Vagina (tissue), 2 donors: ENCODE measurements at regions not wholly inside any gene's neighbourhood (a gene's known extent, or its start where the extent isn't known, plus 50 kb on each side); places are given as distances from the start of the nearest gene placed in this dataset.

Experiments
- POLR2AphosphoS5 ChIP-seq, 2 donors: sonication (generic); formaldehyde crosslinking; IDR thresholded peaks; one replicate each; pipeline ENCODE4 v1.9.0; 2017; ENCODE audit warnings: antibody characterized with exemption in 2 of 2, mild to moderate bottlenecking in 2 of 2, low read depth in 1 of 2; ENCODE audit not compliant: insufficient read depth in 1 of 2
- TF ChIP-seq, protein P1 (sequence below), 3 experiments: fragments of 450-650 bp in 2 of 3; fragments of 200-600 bp in 1 of 3; sonication (generic) in 1 of 3; IDR thresholded peaks; one replicate each; pipeline ENCODE4 v1.5.1; 2017 to 2019; ENCODE audit warnings: antibody characterized with exemption in 3 of 3, mild to moderate bottlenecking in 2 of 3, moderate library complexity in 2 of 3

GRCh38 chr15:24761704-24762302, 86.2 kb downstream of the NPAP1 start:
- TF ChIP-seq, protein P1, sequence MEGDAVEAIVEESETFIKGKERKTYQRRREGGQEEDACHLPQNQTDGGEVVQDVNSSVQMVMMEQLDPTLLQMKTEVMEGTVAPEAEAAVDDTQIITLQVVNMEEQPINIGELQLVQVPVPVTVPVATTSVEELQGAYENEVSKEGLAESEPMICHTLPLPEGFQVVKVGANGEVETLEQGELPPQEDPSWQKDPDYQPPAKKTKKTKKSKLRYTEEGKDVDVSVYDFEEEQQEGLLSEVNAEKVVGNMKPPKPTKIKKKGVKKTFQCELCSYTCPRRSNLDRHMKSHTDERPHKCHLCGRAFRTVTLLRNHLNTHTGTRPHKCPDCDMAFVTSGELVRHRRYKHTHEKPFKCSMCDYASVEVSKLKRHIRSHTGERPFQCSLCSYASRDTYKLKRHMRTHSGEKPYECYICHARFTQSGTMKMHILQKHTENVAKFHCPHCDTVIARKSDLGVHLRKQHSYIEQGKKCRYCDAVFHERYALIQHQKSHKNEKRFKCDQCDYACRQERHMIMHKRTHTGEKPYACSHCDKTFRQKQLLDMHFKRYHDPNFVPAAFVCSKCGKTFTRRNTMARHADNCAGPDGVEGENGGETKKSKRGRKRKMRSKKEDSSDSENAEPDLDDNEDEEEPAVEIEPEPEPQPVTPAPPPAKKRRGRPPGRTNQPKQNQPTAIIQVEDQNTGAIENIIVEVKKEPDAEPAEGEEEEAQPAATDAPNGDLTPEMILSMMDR (IDR thresholded peaks at IDR 0.05), result no peak
- no peak for TF ChIP-seq POLR2AphosphoS5 (IDR thresholded peaks at IDR 0.05; ENCODE audit: insufficient read depth in 1 of 2, low read depth in 1 of 2)
